Right cardiac atrium (tissue), 5 donors: ENCODE measurements at regions not wholly inside any gene's neighbourhood (a gene's known extent, or its start where the extent isn't known, plus 50 kb on each side); places are given as distances from the start of the nearest gene placed in this dataset.

Experiments used
- ATAC-seq, 2 donors: fragments of 200-7000 bp; cut with Tn5 transposase; one replicate each; pipeline versions ENCODE4 v1.8.0 to v1.9.1; 2020; ENCODE audit warnings: moderate library complexity in 2 of 2, mild to moderate bottlenecking in 1 of 2
- DNase-seq, 3 donors: peaks; one replicate each; pipeline ENCODE4 v3.0.0-alpha.2; 2020
- H3K27ac ChIP-seq: one replicate; pipeline ENCODE4 v1.5.1; 2013; ENCODE audit warnings: mild to moderate bottlenecking, low read length, control low read depth, moderate library complexity
- H3K27me3 ChIP-seq: one replicate; pipeline ENCODE4 v1.6.1; 2013; ENCODE audit not compliant: control insufficient read depth, insufficient read depth
- H3K4me1 ChIP-seq: one replicate; pipeline ENCODE4 v1.6.1; 2013; ENCODE audit warnings: low read length; ENCODE audit not compliant: control insufficient read depth, insufficient read depth
- H3K4me3 ChIP-seq: one replicate; pipeline ENCODE4 v1.5.1; 2013; ENCODE audit warnings: low read length, control low read depth
- H3K9me3 ChIP-seq: one replicate; pipeline ENCODE4 v1.6.1; 2013; ENCODE audit warnings: low read length; ENCODE audit not compliant: control insufficient read depth
- WGBS: extraction: QIAGEN DNeasy Blood & Tissue Kit; methylation state at CpG from one replicate; pipeline ENCODE4 v1.1.7; 2013; 5-methylcytosine and 5-hydroxymethylcytosine counted together
- intact Hi-C, 4 donors: fragments of 100-400 bp; cut with DNase I; formaldehyde crosslinking; loops; one replicate each; pipeline versions ENCODE4 v1.11.0 to v1.14.0; 2022 to 2023
- donor health status: healthy with polysubstance abuse.
- donor health status: DM: no; HTN: yes; CAD: no.
- donor health status: DM: no; HTN: no; CAD: no.
- donor health status: DM: no; HTN: yes; CAD: no; lungs with severe emphysema.
- donor health status: DM: yes; HTN: yes; CAD: no.

- Histone ChIP-seq H3K4me3 (no peak overlapping the region), H3K9me3 (no peaks in the 10 kb centered on the region), H3K27me3 (no peaks in the 10 kb centered on the region), H3K4me1 (peaks cover 69% of the 10 kb centered on the region), H3K27ac (peak overlapping the region; percentile 91)
- ATAC-seq: peak; percentile 42 to 58
- intact Hi-C loops: no loop called here
- WGBS: 18% methylated on average over 10 of the region's 10 CpGs
- DNase-seq: peak; percentile 54 to 82 (median 74)
Measured at GRCh38 chr2:42927334-42928160, 135.2 kb upstream of the HAAO start.

- 61% methylated on average over 26 of the region's 26 CpGs for WGBS
- ATAC-seq (no peak), DNase-seq (peak; percentile 48 to 80 (median 76))
- intact Hi-C loops: no loop called here
- Histone ChIP-seq H3K27ac (peak overlapping the region; percentile 91), H3K9me3 (no peaks in the 10 kb centered on the region), H3K27me3 (no peaks in the 10 kb centered on the region), H3K4me3 (no peak overlapping the region), H3K4me1 (peaks cover 64% of the 10 kb centered on the region)
Measured at GRCh38 chr2:42926434-42927333, 134.3 kb upstream of the HAAO start.

DNA sequence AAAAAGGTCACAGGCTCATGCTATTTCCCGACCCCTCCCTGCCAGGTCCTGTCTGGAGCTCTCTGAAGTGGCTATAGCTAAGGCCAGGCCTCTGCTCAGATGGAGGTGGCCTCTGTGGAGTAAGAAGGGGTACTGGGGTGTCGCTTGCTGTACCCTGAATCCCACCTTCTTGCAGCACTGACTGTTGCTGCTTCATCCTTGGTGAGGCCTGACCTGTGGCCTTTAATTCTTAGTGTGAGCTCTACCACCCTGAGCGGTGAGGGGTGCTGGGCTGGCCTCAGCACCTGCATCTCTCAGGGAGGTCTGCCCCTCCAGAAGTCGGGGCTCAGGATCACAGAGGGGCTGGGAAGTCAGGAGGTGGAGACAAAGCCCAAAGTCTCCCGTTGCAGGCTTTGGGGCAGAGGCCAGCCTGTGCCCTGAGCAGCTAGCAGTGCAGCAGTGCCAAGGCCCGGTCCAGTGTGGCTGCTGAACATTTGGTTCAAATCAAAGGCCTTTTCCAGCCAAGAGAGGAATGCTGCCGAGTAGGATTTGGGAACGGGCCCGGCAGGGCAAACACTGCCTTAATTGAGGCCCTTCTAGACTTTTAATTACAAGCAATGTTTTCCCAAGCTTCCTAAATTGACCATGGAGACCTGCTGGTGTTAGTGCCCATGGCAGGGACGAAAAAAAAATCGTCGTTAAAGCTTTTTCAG is 133.5 kb upstream of the HAAO start:
- H3K9me3 ChIP-seq: no peaks in the 10 kb centered on the region
- H3K4me3 ChIP-seq: no peak overlapping the region
- H3K27ac ChIP-seq: peak overlapping the region; percentile 91
- DNase-seq (peak; percentile 56 to 89 (median 83)), ATAC-seq (peak in 1 of 2 donors; percentile 21)
- intact Hi-C loops: no loop called here
- H3K27me3 ChIP-seq: no peaks in the 10 kb centered on the region
- H3K4me1 ChIP-seq: peaks cover 62% of the 10 kb centered on the region
- WGBS: 45% methylated on average over 12 of the region's 12 CpGs

DNA sequence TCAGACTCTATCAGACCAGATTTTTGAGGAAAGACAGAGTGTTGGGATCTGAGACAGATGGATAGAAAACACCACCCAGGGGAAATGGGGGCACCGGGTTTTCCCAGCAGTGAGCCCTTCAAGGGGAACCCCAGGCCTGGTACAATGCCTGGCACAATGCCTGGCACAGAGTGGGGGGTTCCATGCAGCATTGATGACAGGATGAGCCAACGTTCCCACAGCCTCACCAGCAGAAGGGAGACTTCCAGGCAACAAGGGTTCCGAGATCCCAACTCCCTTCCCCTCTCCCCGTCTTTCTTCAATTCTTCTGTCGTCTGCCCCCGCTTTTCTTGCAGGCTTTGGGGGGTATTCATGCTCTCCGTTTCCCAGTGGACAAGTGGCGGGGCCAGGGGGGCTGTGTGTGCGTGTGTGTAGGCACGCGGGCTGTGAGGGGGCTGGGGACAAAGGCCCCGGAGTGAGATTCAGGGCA is 132.1 kb upstream of the HAAO start:
- DNase-seq (peak in 2 of 3 donors; percentile 52 to 74), ATAC-seq (peak in 1 of 2 donors; percentile 9)
- no peaks in the 10 kb centered on the region for H3K9me3 ChIP-seq
- peak overlapping the region; percentile 97 for H3K27ac ChIP-seq
- no peak overlapping the region for H3K4me3 ChIP-seq
- peaks cover 54% of the 10 kb centered on the region for H3K4me1 ChIP-seq
- WGBS: 25% methylated on average over 12 of the region's 12 CpGs
- intact Hi-C loops: loop anchor here in 1 of 4 donors (5.0 kb wide), 1 partner anchor 47 kb away; no protein-coding TSS in a partner anchor
- no peaks in the 10 kb centered on the region for H3K27me3 ChIP-seq

DNA sequence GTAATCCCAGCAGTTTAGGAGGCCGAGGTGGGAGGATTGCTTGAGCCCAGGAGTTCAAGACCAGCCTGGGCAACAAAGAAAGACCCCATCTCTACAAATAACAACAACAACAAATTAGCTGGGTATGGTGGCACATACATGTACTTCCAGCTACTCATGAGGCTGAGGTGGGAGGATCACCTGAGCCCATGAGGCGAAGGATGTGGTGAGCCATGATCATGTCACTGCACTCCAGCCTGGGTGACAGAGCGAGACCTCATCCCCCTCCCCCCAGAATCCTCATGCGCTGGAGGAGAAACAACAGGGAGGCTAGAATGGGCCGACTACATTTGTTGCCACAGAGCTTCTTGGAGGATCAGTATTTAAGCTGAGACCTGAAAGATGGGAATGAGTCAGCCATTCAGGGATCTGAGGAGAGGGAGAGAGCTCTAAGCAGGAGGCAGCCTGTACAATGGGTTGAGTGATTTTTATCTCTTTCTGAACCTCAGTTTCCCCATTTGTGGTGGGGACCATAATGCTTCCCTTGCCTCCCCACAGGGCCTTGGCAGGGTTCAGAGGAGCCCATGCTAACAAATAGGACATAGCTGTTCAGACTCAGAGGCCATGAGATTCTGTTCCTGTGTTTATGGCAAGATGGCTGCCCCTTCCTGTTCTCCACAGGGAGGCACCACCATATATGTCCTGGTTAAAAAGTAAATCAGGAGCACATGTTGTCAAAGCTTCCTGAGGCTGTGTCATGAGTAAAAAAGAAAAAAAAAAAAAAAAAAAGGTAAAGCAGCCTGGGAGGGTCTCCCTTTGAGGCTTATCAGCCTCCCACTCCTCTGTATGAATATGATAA is 131.4 kb upstream of the HAAO start:
- Histone ChIP-seq H3K4me3 (no peak overlapping the region), H3K4me1 (peaks cover 49% of the 10 kb centered on the region), H3K27me3 (no peaks in the 10 kb centered on the region), H3K27ac (peak overlapping the region; percentile 97), H3K9me3 (no peaks in the 10 kb centered on the region)
- 59% methylated on average over 5 of the region's 5 CpGs for WGBS
- intact Hi-C loops: loop anchor here in 1 of 4 donors (5.0 kb wide), 1 partner anchor 46 kb away; no protein-coding TSS in a partner anchor
- DNase-seq (peak in 1 of 3 donors; percentile 3), ATAC-seq (no peak)

GRCh38 chr2:42922790-42923579 is 130.6 kb upstream of the HAAO start:
- ATAC-seq: no peak
- Histone ChIP-seq H3K4me1 (peaks cover 43% of the 10 kb centered on the region), H3K27me3 (no peaks in the 10 kb centered on the region), H3K9me3 (no peaks in the 10 kb centered on the region), H3K27ac (peak overlapping the region; percentile 97), H3K4me3 (no peak overlapping the region)
- 76% methylated on average over 6 of the region's 6 CpGs for WGBS
- peak in 2 of 3 donors; percentile 53 to 62 for DNase-seq
- intact Hi-C loops: loop anchor here in 1 of 4 donors (5.0 kb wide), 1 partner anchor 46 kb away; no protein-coding TSS in a partner anchor

GRCh38 chr2:42922293-42922692 is 129.9 kb upstream of the HAAO start:
- intact Hi-C loops: loop anchor here in 1 of 4 donors (5.0 kb wide), 1 partner anchor 45 kb away; no protein-coding TSS in a partner anchor
- no peaks in the 10 kb centered on the region for H3K27me3 ChIP-seq
- 81% methylated on average over 2 of the region's 2 CpGs for WGBS
- H3K4me1 ChIP-seq: peaks cover 42% of the 10 kb centered on the region
- ATAC-seq (no peak), DNase-seq (no peak)
- no peaks in the 10 kb centered on the region for H3K9me3 ChIP-seq
- H3K27ac ChIP-seq: peak overlapping the region; percentile 18
- H3K4me3 ChIP-seq: no peak overlapping the region

DNA sequence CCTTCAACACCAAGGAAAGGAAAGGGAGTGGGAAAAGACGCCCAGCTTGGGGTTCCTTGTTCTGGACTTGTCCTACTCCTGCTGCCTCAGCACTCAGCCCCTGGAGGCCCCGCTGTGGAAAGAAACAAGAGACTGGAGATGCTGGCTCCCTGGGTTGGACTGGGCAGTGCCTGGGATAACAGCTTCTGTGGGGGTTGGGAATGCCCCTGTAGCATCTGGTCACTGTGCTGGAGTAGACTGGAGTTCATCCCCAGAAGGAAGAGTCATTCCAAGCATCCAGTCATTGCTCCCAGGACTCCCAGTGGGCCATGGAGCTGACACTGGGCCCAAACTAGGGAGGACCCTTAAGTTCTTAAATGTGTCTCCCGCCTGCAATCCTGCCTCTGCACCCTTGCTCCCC is 129.3 kb upstream of the HAAO start:
- peak in 1 of 3 donors; percentile 41 for DNase-seq
- Histone ChIP-seq H3K9me3 (no peaks in the 10 kb centered on the region), H3K4me3 (no peak overlapping the region), H3K27ac (peak overlapping the region; percentile 19), H3K27me3 (no peaks in the 10 kb centered on the region), H3K4me1 (peaks cover 38% of the 10 kb centered on the region)
- ATAC-seq: no peak
- WGBS: 93% methylated on average over 3 of the region's 3 CpGs
- intact Hi-C loops: loop anchor here in 1 of 4 donors (5.0 kb wide), 1 partner anchor 44 kb away; no protein-coding TSS in a partner anchor

DNA sequence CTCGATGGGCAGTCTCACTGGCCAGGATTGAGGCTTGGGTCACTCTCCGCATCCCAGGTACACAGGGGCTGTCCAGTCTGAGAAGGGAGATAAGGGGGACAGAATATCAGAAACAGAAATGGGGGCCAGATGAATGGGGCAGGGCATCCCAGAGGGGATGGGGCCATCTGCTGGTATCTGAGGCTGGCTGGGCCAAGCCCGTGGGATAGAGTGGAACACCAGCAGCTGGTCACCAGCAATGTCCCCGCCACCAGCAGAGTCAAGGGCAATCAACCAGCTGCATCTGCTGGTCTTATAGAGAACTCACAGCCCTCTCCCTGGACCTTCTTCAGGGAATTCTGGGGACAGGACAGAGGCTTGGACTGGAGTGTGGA is 128.8 kb upstream of the HAAO start:
- intact Hi-C loops: loop anchor here in 1 of 4 donors (5.0 kb wide), 1 partner anchor 44 kb away; no protein-coding TSS in a partner anchor
- ATAC-seq (no peak), DNase-seq (peak in 2 of 3 donors; percentile 18 to 52)
- Histone ChIP-seq H3K9me3 (no peaks in the 10 kb centered on the region), H3K4me1 (peaks cover 35% of the 10 kb centered on the region), H3K27me3 (no peaks in the 10 kb centered on the region), H3K27ac (no peak overlapping the region), H3K4me3 (no peak overlapping the region)
- 70% methylated on average over 4 of the region's 4 CpGs for WGBS
